HCT116 (cell line): ENCODE measurements at regions not wholly inside any gene's neighbourhood (a gene's known extent, or its start where the extent isn't known, plus 50 kb on each side); places are given as distances from the start of the nearest gene placed in this dataset.

Source experiments
- ATF3 ChIP-seq: IDR thresholded peaks from 2 replicates; pipeline ENCODE4 v1.6.1; 2012
- CTCF ChIP-seq, 3 experiments: fragments of 200-600 bp in 1 of 3; sonication (generic) in 1 of 3; IDR thresholded peaks in 2 of 3; conservative IDR thresholded peaks in 1 of 3; 2 replicates each; pipeline ENCODE4 v1.5.1; 2012 to 2017; ENCODE audit warnings: low read depth in 2 of 3, low read length in 2 of 3, antibody characterized with exemption in 1 of 3, borderline replicate concordance in 1 of 3, control low read depth in 1 of 3, mild to moderate bottlenecking in 1 of 3, mixed read lengths in 1 of 3, mixed run types in 1 of 3, moderate library complexity in 1 of 3; ENCODE audit not compliant: insufficient read depth in 1 of 3
- EZH2phosphoT487 ChIP-seq: fragments of 200-600 bp; IDR thresholded peaks from 2 replicates; pipeline ENCODE4 v1.6.1; 2018; ENCODE audit warnings: antibody characterized with exemption, borderline replicate concordance
- POLR2A ChIP-seq: IDR thresholded peaks from 2 replicates; pipeline ENCODE4 v1.7.0; 2011; ENCODE audit warnings: borderline replicate concordance; ENCODE audit not compliant: insufficient read depth, insufficient read length; ENCODE audit errors: extremely low read depth
- REST ChIP-seq: IDR thresholded peaks from 2 replicates; pipeline ENCODE4 v1.6.1; 2012; ENCODE audit warnings: low read depth
- SRF ChIP-seq: IDR thresholded peaks from 2 replicates; pipeline ENCODE4 v1.6.1; 2012; ENCODE audit warnings: low read depth

- no peak for TF ChIP-seq REST
- no peak for TF ChIP-seq ATF3
- TF ChIP-seq CTCF (IDR thresholded peaks at IDR 0.05 in 2 of 3, conservative IDR thresholded peaks at IDR 0.05 in 1 of 3; ENCODE audit: borderline replicate concordance in 1 of 3, insufficient read depth in 1 of 3, low read depth in 2 of 3, low read length in 2 of 3), result no peak
- TF ChIP-seq POLR2A, result no peak
- TF ChIP-seq SRF, result no peak
- no peak for TF ChIP-seq EZH2phosphoT487
These were observed 259.4 kb upstream of the CENPE start for GRCh38 chr4:103457566-103457965.
